Gastrocnemius medialis (tissue), 4 donors: ENCODE measurements at regions not wholly inside any gene's neighbourhood (a gene's known extent, or its start where the extent isn't known, plus 50 kb on each side); places are given as distances from the start of the nearest gene placed in this dataset.
A peak's percentile ranks its signal among the peaks of the same experiment; 100 is the strongest.

Source experiments
- ATAC-seq, 2 donors: fragments of 150-250 bp; one replicate each; pipeline ENCODE4 v1.9.1; 2016
- DNase-seq, 2 donors: peaks; one replicate each; pipeline ENCODE4 v3.0.0-alpha.2; 2019
- H3K27ac ChIP-seq, 4 donors: fragments of 200-600 bp; sonication (generic); 1 replicate in 1 of 4; 2 replicates in 3 of 4; pipeline ENCODE4 v1.5.1; 2016 to 2018; ENCODE audit warnings: mild to moderate bottlenecking in 2 of 4, moderate library complexity in 1 of 4
- H3K27me3 ChIP-seq, 3 donors: fragments of 200-600 bp; sonication (generic) in 2 of 3; 1 replicate in 1 of 3; 2 replicates in 2 of 3; pipeline versions ENCODE4 v1.5.1 to v1.6.0; 2016 to 2019; ENCODE audit warnings: mild to moderate bottlenecking in 1 of 3, moderate library complexity in 1 of 3
- H3K36me3 ChIP-seq, 2 donors: fragments of 200-600 bp; sonication (generic) in 1 of 2; one replicate each; pipeline ENCODE4 v1.5.1; 2017 to 2018
- H3K4me1 ChIP-seq, 2 donors: fragments of 200-600 bp; sonication (generic) in 1 of 2; one replicate each; pipeline ENCODE4 v1.5.1; 2016 to 2017; ENCODE audit warnings: mild to moderate bottlenecking in 2 of 2
- H3K4me3 ChIP-seq, 4 donors: fragments of 200-600 bp; sonication (generic) in 3 of 4; 1 replicate in 1 of 4; 2 replicates in 3 of 4; pipeline ENCODE4 v1.5.1; 2016 to 2019; ENCODE audit warnings: mild to moderate bottlenecking in 2 of 4
- H3K9me3 ChIP-seq, 3 donors: fragments of 200-600 bp; sonication (generic) in 2 of 3; 1 replicate in 1 of 3; 2 replicates in 2 of 3; pipeline ENCODE4 v1.5.1; 2016 to 2019
- CTCF ChIP-seq, 5 experiments: fragments of 450-650 bp in 3 of 5; fragments of 200-600 bp in 2 of 5; sonication (generic) in 2 of 5; IDR thresholded peaks in 4 of 5; conservative IDR thresholded peaks in 1 of 5; 1 replicate in 4 of 5; 2 replicates in 1 of 5; pipeline ENCODE4 v1.5.1; 2016 to 2019; ENCODE audit warnings: antibody characterized with exemption in 5 of 5, mild to moderate bottlenecking in 3 of 5, moderate library complexity in 3 of 5
- POLR2A ChIP-seq, 2 donors: fragments of 450-650 bp; IDR thresholded peaks; one replicate each; pipeline ENCODE4 v1.6.1; 2017; ENCODE audit warnings: antibody characterized with exemption in 2 of 2, mild to moderate bottlenecking in 2 of 2, moderate library complexity in 2 of 2
- in situ Hi-C, 4 donors: fragments of 200-750 bp; cut with MboI; loops; one replicate each; pipeline versions ENCODE4 v1.15.0 to v1.8.0; 2017; ENCODE audit warnings: low sequenced_read_pairs in 4 of 4
- intact Hi-C: fragments of 100-400 bp; cut with DNase I; formaldehyde crosslinking; loops from one replicate; pipeline ENCODE4 v1.15.1; 2023; ENCODE audit warnings: low total_unique reads

GRCh38 chr11:11178671-11179638, 174.1 kb downstream of the CSNK2A3 start:
- DNase-seq (peak in 1 of 2 donors; percentile 38), ATAC-seq (peak in 1 of 2 donors; percentile 95)
- Histone ChIP-seq H3K27ac (peak overlapping the region in 1 of 4 donors; percentile 36), H3K27me3 (no peaks in the 10 kb centered on the region), H3K4me3 (no peak overlapping the region), H3K36me3 (no peaks in the 10 kb centered on the region), H3K4me1 (peaks cover 0 to 7% of the 10 kb centered on the region in 2 donors), H3K9me3 (no peaks in the 10 kb centered on the region)
- intact Hi-C loops = no loop called here
- TF ChIP-seq POLR2A (IDR thresholded peaks at IDR 0.05) = no peak
- no peak for TF ChIP-seq CTCF (IDR thresholded peaks at IDR 0.05 in 4 of 5, conservative IDR thresholded peaks at IDR 0.05 in 1 of 5)
- in situ Hi-C loops = no loop called here

GRCh38 chr11:11177156-11177808, 175.8 kb downstream of the CSNK2A3 start:
- DNase-seq (no peak), ATAC-seq (no peak)
- Histone ChIP-seq H3K4me1 (peaks cover 0 to 12% of the 10 kb centered on the region in 2 donors), H3K27me3 (no peaks in the 10 kb centered on the region), H3K36me3 (no peaks in the 10 kb centered on the region), H3K9me3 (no peaks in the 10 kb centered on the region), H3K4me3 (no peak overlapping the region), H3K27ac (no peak overlapping the region)
- TF ChIP-seq CTCF (IDR thresholded peaks at IDR 0.05 in 4 of 5, conservative IDR thresholded peaks at IDR 0.05 in 1 of 5) (no peak), POLR2A (IDR thresholded peaks at IDR 0.05) (no peak)
- intact Hi-C loops (no loop called here), in situ Hi-C loops (no loop called here)

DNA sequence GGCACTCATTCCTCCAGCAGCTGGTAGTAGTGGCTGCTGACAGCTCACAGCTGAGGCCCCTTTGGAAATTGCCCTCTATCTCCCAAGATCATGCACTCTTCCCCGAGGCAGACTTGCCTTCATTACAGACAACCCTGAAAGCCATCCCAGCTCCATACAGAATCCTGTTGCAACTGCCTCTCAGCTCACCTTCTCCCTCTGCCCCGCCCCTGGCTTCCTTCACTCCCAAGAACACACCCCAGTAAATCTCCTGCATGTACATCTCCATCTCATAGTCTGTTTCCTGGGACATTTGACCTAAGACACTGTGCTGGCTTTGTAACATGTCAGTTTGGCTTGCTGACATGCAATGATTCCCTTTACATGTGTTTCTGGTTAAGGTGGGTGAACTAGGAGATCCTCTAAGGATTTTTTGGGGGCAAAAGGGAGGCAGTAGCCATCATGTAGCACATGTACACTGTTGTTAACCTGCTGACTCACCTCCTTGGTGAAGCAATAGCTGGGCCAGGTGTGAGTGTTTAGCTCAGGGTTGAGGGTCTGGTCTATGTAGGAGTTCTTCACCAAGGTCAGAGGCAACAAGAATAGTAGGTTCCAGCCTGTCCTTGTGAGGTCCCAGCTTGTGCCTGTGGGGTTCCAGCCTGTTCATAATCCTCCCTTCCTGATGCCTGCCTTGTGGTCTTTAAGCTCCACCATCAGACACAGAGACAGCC, 179.6 kb downstream of the CSNK2A3 start:
- in situ Hi-C loops = no loop called here
- no peak overlapping the region for H3K27ac ChIP-seq
- ATAC-seq (no peak), DNase-seq (no peak)
- H3K36me3 ChIP-seq = no peaks in the 10 kb centered on the region
- no peak overlapping the region for H3K4me3 ChIP-seq
- H3K27me3 ChIP-seq = no peaks in the 10 kb centered on the region
- H3K9me3 ChIP-seq = no peaks in the 10 kb centered on the region
- TF ChIP-seq CTCF (IDR thresholded peaks at IDR 0.05 in 4 of 5, conservative IDR thresholded peaks at IDR 0.05 in 1 of 5) = no peak
- TF ChIP-seq POLR2A (IDR thresholded peaks at IDR 0.05) = no peak
- H3K4me1 ChIP-seq = peaks cover 13 to 26% of the 10 kb centered on the region in 2 donors
- intact Hi-C loops = no loop called here

- Histone ChIP-seq H3K9me3 (no peaks in the 10 kb centered on the region), H3K27ac (peak overlapping the region; percentile 56 to 80 (median 74)), H3K4me1 (peaks cover 16 to 32% of the 10 kb centered on the region in 2 donors), H3K27me3 (no peaks in the 10 kb centered on the region), H3K4me3 (no peak overlapping the region), H3K36me3 (no peaks in the 10 kb centered on the region)
- DNase-seq (no peak), ATAC-seq (no peak)
- in situ Hi-C loops (no loop called here), intact Hi-C loops (loop anchor here (2.0 kb wide), 1 partner anchor 95 kb away; no protein-coding TSS in a partner anchor)
- no peak for TF ChIP-seq POLR2A (IDR thresholded peaks at IDR 0.05)
- no peak for TF ChIP-seq CTCF (IDR thresholded peaks at IDR 0.05 in 4 of 5, conservative IDR thresholded peaks at IDR 0.05 in 1 of 5)
These were observed 181.2 kb downstream of the CSNK2A3 start for GRCh38 chr11:11171854-11172253.
